ENCODE measurements at regions not wholly inside any gene's neighbourhood (a gene's known extent, or its start where the extent isn't known, plus 50 kb on each side); places are given as distances from the start of the nearest gene placed in this dataset.

DNA sequence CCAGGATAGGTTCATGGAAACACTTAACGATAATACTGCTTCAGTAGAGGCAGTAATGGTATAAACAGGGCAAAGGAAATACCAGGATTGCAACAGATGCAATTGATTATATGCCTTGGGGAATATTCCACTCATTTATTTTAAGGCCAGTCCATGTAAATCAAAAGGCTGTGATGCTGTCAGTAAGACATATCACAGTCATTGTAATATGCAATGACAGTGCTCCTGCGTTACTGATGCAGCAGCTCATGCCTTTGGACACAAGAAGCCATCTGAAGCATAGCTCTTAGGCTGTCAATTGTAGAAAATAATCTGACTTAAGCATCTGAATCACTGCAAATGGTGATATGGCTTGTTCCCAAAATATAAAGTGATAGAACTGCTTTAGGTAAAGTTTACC, 674.8 kb downstream of the TMTC2 start:
- ChIA-PET CTCF (no interaction called here), POLR2A (no interaction called here)
- TF ChIP-seq SP1 (IDR thresholded peaks at IDR 0.05) = no peak
- no peak for TF ChIP-seq FOXK2 (IDR thresholded peaks at IDR 0.05)
- TF ChIP-seq NFRKB (IDR thresholded peaks at IDR 0.05) = no peak
- no peak for TF ChIP-seq FOXM1 (IDR thresholded peaks at IDR 0.05; ENCODE audit: borderline replicate concordance)
- no peak for TF ChIP-seq CTBP1 (IDR thresholded peaks at IDR 0.05; ENCODE audit: borderline replicate concordance)
- TF ChIP-seq TARDBP (IDR thresholded peaks at IDR 0.05) = no peak
- TF ChIP-seq L3MBTL2 (conservative IDR thresholded peaks at IDR 0.05) = no peak
- no peak for TF ChIP-seq ZNF384 (IDR thresholded peaks at IDR 0.05)
- no peak for TF ChIP-seq LEF1 (IDR thresholded peaks at IDR 0.05; ENCODE audit: borderline replicate concordance)
- no peak for TF ChIP-seq ELF4 (IDR thresholded peaks at IDR 0.05)
- no peak for TF ChIP-seq SUZ12 (IDR thresholded peaks at IDR 0.05)
- no peak for TF ChIP-seq HDGF (IDR thresholded peaks at IDR 0.05; ENCODE audit: borderline replicate concordance)
- no peak for TF ChIP-seq FOXA1 (IDR thresholded peaks at IDR 0.05)
- no peak for TF ChIP-seq BHLHE40 (IDR thresholded peaks at IDR 0.05; ENCODE audit: borderline replicate concordance)
- TF ChIP-seq, protein P1, sequence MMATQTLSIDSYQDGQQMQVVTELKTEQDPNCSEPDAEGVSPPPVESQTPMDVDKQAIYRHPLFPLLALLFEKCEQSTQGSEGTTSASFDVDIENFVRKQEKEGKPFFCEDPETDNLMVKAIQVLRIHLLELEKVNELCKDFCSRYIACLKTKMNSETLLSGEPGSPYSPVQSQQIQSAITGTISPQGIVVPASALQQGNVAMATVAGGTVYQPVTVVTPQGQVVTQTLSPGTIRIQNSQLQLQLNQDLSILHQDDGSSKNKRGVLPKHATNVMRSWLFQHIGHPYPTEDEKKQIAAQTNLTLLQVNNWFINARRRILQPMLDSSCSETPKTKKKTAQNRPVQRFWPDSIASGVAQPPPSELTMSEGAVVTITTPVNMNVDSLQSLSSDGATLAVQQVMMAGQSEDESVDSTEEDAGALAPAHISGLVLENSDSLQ (IDR thresholded peaks at IDR 0.05) = no peak
- no peak for TF ChIP-seq ARNT (IDR thresholded peaks at IDR 0.05)
- no peak for DNase-seq (ENCODE audit: extremely low spot score)

DNA sequence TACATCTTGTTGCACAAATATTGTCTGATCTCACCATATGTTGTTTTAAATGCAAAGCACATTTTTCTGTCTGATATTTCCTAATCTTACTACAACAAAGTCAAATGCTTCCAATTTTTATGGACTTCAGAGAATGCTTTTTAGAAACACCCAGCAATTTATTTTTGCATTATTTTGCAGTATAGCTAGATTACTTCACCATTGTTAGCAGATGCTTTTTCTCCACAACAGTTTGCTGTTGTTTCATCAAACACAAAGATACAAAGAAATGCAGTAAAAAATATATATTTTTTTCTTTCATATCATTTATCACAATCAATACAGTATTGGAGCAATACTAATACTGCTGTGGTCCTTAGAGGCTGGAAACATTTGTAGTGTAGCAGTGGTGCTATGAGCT, 674.4 kb downstream of the TMTC2 start:
- ChIA-PET CTCF (no interaction called here), POLR2A (no interaction called here)
- no peak for TF ChIP-seq ZNF384 (IDR thresholded peaks at IDR 0.05)
- TF ChIP-seq, protein P1 (IDR thresholded peaks at IDR 0.05) = no peak
- TF ChIP-seq CTBP1 (IDR thresholded peaks at IDR 0.05; ENCODE audit: borderline replicate concordance) = no peak
- TF ChIP-seq BHLHE40 (IDR thresholded peaks at IDR 0.05; ENCODE audit: borderline replicate concordance) = no peak
- no peak for TF ChIP-seq ARNT (IDR thresholded peaks at IDR 0.05)
- no peak for TF ChIP-seq NFRKB (IDR thresholded peaks at IDR 0.05)
- TF ChIP-seq FOXK2 (IDR thresholded peaks at IDR 0.05) = no peak
- no peak for TF ChIP-seq FOXM1 (IDR thresholded peaks at IDR 0.05; ENCODE audit: borderline replicate concordance)
- TF ChIP-seq HDGF (IDR thresholded peaks at IDR 0.05; ENCODE audit: borderline replicate concordance) = no peak
- TF ChIP-seq SUZ12 (IDR thresholded peaks at IDR 0.05) = no peak
- no peak for TF ChIP-seq TARDBP (IDR thresholded peaks at IDR 0.05)
- no peak for TF ChIP-seq ELF4 (IDR thresholded peaks at IDR 0.05)
- TF ChIP-seq SP1 (IDR thresholded peaks at IDR 0.05) = no peak
- no peak for TF ChIP-seq FOXA1 (IDR thresholded peaks at IDR 0.05)
- no peak for DNase-seq (ENCODE audit: extremely low spot score)

DNA sequence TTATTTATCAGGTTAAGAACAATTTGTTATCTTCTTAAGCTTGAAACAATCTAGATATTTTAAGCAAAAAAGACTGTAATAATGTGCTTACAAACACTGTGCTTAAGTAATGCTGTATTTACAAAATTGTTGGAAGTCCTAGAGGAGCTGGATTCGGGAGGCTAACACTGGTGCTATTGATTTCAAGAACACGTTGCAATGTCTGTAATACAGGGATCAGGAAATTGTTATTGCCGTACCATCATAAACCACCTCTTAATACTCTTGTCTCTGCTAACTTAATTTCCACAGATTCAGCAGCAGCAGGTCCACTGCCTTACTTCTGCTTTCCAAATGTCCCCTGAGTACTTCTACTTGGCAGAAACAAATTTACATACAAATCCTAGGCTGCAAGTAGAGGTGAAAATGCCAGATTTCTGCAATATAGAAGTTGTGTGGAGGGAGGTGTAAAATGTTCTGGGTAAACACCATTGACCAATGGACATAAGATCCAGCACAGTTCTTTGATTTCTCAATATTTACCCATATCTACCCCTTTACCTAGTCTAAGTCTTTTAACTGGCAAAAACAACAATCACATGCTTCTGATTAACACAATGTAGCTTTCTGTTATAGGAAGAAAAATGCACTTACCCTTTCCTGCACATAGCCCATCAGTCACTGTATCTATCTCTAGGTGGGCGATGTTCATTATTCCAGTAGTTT, 663.4 kb downstream of the TMTC2 start:
- TF ChIP-seq CTBP1 (IDR thresholded peaks at IDR 0.05; ENCODE audit: borderline replicate concordance) (no peak), HDGF (IDR thresholded peaks at IDR 0.05; ENCODE audit: borderline replicate concordance) (no peak), ZNF384 (IDR thresholded peaks at IDR 0.05) (no peak), FOXK2 (IDR thresholded peaks at IDR 0.05) (no peak), ARNT (IDR thresholded peaks at IDR 0.05) (no peak), SUZ12 (IDR thresholded peaks at IDR 0.05) (no peak), LEF1 (IDR thresholded peaks at IDR 0.05; ENCODE audit: borderline replicate concordance) (no peak), FOXA1 (IDR thresholded peaks at IDR 0.05) (no peak), SP1 (IDR thresholded peaks at IDR 0.05) (no peak), BHLHE40 (IDR thresholded peaks at IDR 0.05; ENCODE audit: borderline replicate concordance) (no peak), L3MBTL2 (conservative IDR thresholded peaks at IDR 0.05) (no peak), ELF4 (IDR thresholded peaks at IDR 0.05) (no peak), TARDBP (IDR thresholded peaks at IDR 0.05) (no peak), FOXM1 (IDR thresholded peaks at IDR 0.05; ENCODE audit: borderline replicate concordance) (no peak), NFRKB (IDR thresholded peaks at IDR 0.05) (no peak)
- TF ChIP-seq, protein P1 (IDR thresholded peaks at IDR 0.05) = no peak
- POLR2A ChIA-PET = no interaction called here
- no peak for DNase-seq (ENCODE audit: extremely low spot score)

GRCh38 chr12:83346333-83346732, 659.6 kb downstream of the TMTC2 start:
- no peak for TF ChIP-seq FOXM1 (IDR thresholded peaks at IDR 0.05; ENCODE audit: borderline replicate concordance)
- no peak for TF ChIP-seq ARNT (IDR thresholded peaks at IDR 0.05)
- no peak for TF ChIP-seq HDGF (IDR thresholded peaks at IDR 0.05; ENCODE audit: borderline replicate concordance)
- no peak for TF ChIP-seq SUZ12 (IDR thresholded peaks at IDR 0.05)
- TF ChIP-seq, protein P1 (IDR thresholded peaks at IDR 0.05) = no peak
- TF ChIP-seq LEF1 (IDR thresholded peaks at IDR 0.05; ENCODE audit: borderline replicate concordance) = no peak
- TF ChIP-seq TARDBP (IDR thresholded peaks at IDR 0.05) = no peak
- no peak for TF ChIP-seq CTBP1 (IDR thresholded peaks at IDR 0.05; ENCODE audit: borderline replicate concordance)
- TF ChIP-seq ELF4 (IDR thresholded peaks at IDR 0.05) = no peak
- no peak for TF ChIP-seq FOXA1 (IDR thresholded peaks at IDR 0.05)
- no peak for TF ChIP-seq SP1 (IDR thresholded peaks at IDR 0.05)
- no peak for TF ChIP-seq BHLHE40 (IDR thresholded peaks at IDR 0.05; ENCODE audit: borderline replicate concordance)
- TF ChIP-seq L3MBTL2 (conservative IDR thresholded peaks at IDR 0.05) = no peak
- ChIA-PET POLR2A (no interaction called here), CTCF (no interaction called here)
- DNase-seq (ENCODE audit: extremely low spot score) = no peak

More for the DNA sequence above, 663.4 kb downstream of the TMTC2 start:
- CTCF ChIA-PET = no interaction called here

DNA sequence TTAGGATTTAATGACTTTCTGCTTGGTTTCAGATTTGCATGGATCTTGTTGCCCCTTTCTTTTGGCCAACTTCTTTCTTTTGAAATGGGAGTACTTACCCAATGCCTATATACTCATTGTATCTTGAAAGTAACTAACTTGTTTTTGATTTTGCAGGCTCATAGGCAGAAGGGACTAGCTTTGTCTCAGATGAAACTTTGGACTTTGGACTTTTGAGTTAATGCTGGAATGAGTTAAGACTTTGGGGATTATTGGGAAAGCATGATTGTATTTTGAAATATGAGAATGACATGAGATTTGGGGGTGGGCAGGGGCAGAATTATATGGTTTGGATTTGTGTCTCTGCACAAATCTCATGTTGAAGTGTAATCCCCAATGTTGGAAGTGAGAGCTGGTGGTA, 657.1 kb downstream of the TMTC2 start:
- TF ChIP-seq ZNF384 (IDR thresholded peaks at IDR 0.05) (no peak), L3MBTL2 (conservative IDR thresholded peaks at IDR 0.05) (no peak), FOXK2 (IDR thresholded peaks at IDR 0.05) (no peak), BHLHE40 (IDR thresholded peaks at IDR 0.05; ENCODE audit: borderline replicate concordance) (no peak), NFRKB (IDR thresholded peaks at IDR 0.05) (no peak)
- no peak for DNase-seq (ENCODE audit: extremely low spot score)
- ChIA-PET CTCF (no interaction called here), POLR2A (no interaction called here)
